LNCAP (cell line): ENCODE measurements at regions not wholly inside any gene's neighbourhood (a gene's known extent, or its start where the extent isn't known, plus 50 kb on each side); places are given as distances from the start of the nearest gene placed in this dataset.

Experiments
- CTCF ChIP-seq: fragments of 450-650 bp; IDR thresholded peaks from 2 replicates; pipeline ENCODE4 v1.5.1; 2017; ENCODE audit warnings: mild to moderate bottlenecking

- no peak for TF ChIP-seq CTCF
Observed at GRCh38 chr22:48301421-48301820, 1526.3 kb downstream of the BRD1 start.

GRCh38 chr22:48300877-48301276, 1526.8 kb downstream of the BRD1 start:
- no peak for TF ChIP-seq CTCF

DNA sequence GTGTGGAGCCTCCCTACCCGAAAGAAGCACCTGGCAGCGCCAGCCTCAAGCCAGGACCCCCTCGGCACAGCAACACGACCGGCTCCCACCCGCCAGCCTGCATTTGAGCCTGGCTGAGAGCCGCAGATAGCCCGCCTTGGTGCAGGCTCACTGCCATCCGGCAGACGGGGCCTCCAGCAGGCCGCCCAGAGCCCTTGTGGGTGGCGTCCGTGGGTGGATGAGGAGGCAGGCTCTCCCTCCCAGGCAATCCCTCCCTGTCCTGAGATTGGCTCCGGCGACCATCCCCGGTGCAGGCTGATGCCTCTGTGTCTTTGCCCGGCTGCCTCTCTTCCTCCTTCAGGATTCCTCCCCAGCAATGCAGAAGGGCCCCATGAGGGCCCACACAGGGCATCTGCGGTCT, 1527.9 kb downstream of the BRD1 start:
- TF ChIP-seq CTCF: no peak

DNA sequence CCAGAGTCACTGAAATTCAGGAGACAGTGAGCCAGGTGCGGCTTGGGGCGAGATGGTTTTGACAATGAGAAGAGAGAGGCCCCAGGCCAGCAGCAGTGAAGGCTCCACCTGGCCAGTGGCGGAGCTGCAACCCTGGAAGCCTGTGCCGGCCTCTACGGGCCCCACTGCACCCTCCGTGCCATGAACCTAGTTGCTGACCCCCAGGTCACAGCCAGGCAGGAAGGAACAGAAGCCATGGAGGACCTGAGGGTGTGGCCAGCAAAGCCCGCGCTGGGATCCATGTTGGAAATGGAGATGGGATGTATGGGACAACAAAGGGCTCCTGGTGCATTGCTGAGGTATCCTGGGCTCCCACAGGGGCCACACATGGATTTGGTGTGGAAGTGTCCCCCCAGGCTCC, 1528.5 kb downstream of the BRD1 start:
- TF ChIP-seq CTCF: no peak

DNA sequence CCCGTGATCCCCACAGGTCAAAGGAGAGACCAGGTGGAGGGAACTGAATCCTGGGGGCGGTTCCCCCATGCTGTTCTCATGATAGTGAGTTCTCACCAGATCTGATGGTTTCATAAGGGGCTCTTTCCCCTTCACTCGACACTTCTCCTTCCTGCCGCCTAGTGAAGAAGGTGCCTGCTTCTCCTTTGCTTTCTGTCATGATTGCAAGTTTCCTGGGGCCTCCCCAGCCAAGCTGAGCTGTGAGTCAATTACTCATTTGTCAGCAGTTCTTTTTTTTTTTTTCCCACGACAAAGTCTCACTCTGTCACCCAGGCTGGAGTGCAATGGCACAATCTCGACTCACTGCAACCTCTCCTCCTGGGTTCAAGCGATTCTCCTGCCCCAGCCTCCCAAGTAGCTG, 1530.4 kb downstream of the BRD1 start:
- no peak for TF ChIP-seq CTCF

GRCh38 chr22:48288376-48288940, 1526.0 kb downstream of the TBC1D22A start:
- TF ChIP-seq CTCF: no peak

- no peak for TF ChIP-seq CTCF
Observed at GRCh38 chr22:48287031-48287430, 1524.6 kb downstream of the TBC1D22A start.

DNA sequence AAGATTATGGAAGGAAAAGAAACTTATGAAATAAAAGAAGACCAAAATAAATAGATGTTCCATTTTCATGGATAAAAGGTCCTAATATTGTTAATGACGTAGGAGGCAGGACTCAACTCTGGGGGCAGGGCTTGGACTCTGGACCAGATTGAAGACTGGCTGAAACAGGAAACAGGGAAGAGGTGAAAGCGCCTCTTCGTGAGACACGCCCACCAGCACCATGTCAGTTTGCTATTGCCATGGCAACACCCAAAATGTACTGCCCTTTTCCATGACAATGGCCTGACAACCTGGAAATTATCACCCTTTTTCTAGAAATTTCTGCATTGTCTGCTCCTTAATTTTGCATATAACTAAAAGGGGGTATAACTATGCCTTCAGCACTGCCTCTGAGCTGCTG, 1522.2 kb downstream of the TBC1D22A start:
- TF ChIP-seq CTCF: no peak
